ENCODE measurements at regions not wholly inside any gene's neighbourhood (a gene's known extent, or its start where the extent isn't known, plus 50 kb on each side); places are given as distances from the start of the nearest gene placed in this dataset.

DNA sequence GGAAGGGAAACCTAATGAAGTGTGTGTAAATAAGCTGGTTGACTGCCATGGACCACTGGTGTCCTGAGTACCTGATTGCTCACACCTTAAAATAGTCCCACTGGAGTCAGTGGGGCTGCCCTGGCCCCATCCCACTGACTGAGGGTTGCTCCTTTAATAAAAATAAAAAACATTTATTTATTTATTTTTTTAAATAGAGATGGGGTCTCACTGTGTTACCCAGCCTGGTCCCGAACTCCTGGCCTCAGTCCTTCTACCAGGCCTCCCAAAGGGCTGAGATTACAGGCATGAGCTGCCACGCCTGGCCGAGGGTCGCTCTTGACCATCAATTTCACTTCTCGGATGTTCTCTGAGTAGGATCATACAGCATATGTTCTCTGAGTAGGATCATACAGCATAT is 394.2 kb upstream of the IRX2 start:
- no peaks in the 10 kb centered on the region for H3K79me2 ChIP-seq (ENCODE audit: insufficient read depth, low read length)

More for the DNA sequence above, 394.2 kb upstream of the IRX2 start:
- CTCF ChIA-PET, result no interaction called here
- Histone ChIP-seq H3K27me3 (ENCODE audit: insufficient read depth, low read length) (no peaks in the 10 kb centered on the region), H3K4me3 (replicated peaks in 1 of 2; ENCODE audit: low read depth in 1 of 2, low read length in 2 of 2) (no peak overlapping the region), H3K9me2 (ENCODE audit: insufficient read depth) (no peaks in the 10 kb centered on the region), H3K36me3 (ENCODE audit: control insufficient read depth in 1 of 2, insufficient read depth in 2 of 2, low read length in 2 of 2) (no peaks in the 10 kb centered on the region), H3K27ac (ENCODE audit: low read depth, low read length) (no peak overlapping the region), H3K4me2 (ENCODE audit: low read length) (no peak overlapping the region), H3K9me3 (ENCODE audit: control insufficient read depth in 1 of 2, insufficient read depth in 1 of 2, low read depth in 1 of 2, low read length in 2 of 2) (peaks cover 4 to 17% of the 10 kb centered on the region in 2 experiments; a peak in 3 of 4 replicates), H3K9ac (ENCODE audit: low read length) (no peak overlapping the region), H2AFZ (ENCODE audit: low read depth, low read length, poor library complexity, severe bottlenecking) (no peak overlapping the region), H3K4me1 (ENCODE audit: control insufficient read depth in 1 of 2, insufficient read depth in 2 of 2, low read length in 2 of 2) (no peaks in the 10 kb centered on the region), H4K20me1 (ENCODE audit: insufficient read depth) (no peaks in the 10 kb centered on the region)
- RAD21 ChIA-PET (ENCODE audit: low non-redundant PET in 1 of 2, low total read pairs in 2 of 2, uncharacterized antibody in 2 of 2, unreplicated experiment in 2 of 2), result no interaction called here
- intact Hi-C loops (cut with micrococcal nuclease), result no loop called here
- DNase-seq (ENCODE audit: low read depth, low spot score), result no peak
- no TSS peak for BruUV-seq (replicated peaks)
- TF ChIP-seq RAD21 (IDR thresholded peaks at IDR 0.05; ENCODE audit: low read depth) (no peak), EGR1 (IDR thresholded peaks at IDR 0.05; ENCODE audit: low read depth) (no peak), YY1 (IDR thresholded peaks at IDR 0.05; ENCODE audit: extremely low read depth, insufficient replicate concordance, low read depth, low read length) (no peak), CEBPB (IDR thresholded peaks at IDR 0.05; ENCODE audit: low read depth) (no peak), ZBTB33 (IDR thresholded peaks at IDR 0.05; ENCODE audit: extremely low read depth, insufficient replicate concordance, low read length) (no peak), CBX3 (IDR thresholded peaks at IDR 0.05; ENCODE audit: low read depth) (no peak), POLR2A (IDR thresholded peaks at IDR 0.05; ENCODE audit: borderline replicate concordance, extremely low read depth, insufficient read depth, insufficient read length) (no peak), ZNF274 (IDR thresholded peaks at IDR 0.05; ENCODE audit: low read depth, low read length) (no peak), CTCF (IDR thresholded peaks at IDR 0.05 in 2 of 3, conservative IDR thresholded peaks at IDR 0.05 in 1 of 3; ENCODE audit: borderline replicate concordance in 1 of 3, insufficient read depth in 1 of 3, low read depth in 2 of 3, low read length in 2 of 3) (no peak), EZH2 (IDR thresholded peaks at IDR 0.05) (no peak), JUND (IDR thresholded peaks at IDR 0.05) (no peak), TCF7L2 (IDR thresholded peaks at IDR 0.05; ENCODE audit: borderline replicate concordance, extremely low read depth, insufficient read depth, insufficient read length) (no peak), FOSL1 (IDR thresholded peaks at IDR 0.05; ENCODE audit: low read depth) (no peak), ZFX (IDR thresholded peaks at IDR 0.05) (no peak), POLR2AphosphoS5 (IDR thresholded peaks at IDR 0.05; ENCODE audit: low read depth, low read length) (no peak), ELF1 (IDR thresholded peaks at IDR 0.05; ENCODE audit: borderline replicate concordance, low read depth) (no peak), SIN3A (IDR thresholded peaks at IDR 0.05; ENCODE audit: low read depth) (no peak), ATF3 (IDR thresholded peaks at IDR 0.05) (no peak)
- TF ChIP-seq, protein P1, sequence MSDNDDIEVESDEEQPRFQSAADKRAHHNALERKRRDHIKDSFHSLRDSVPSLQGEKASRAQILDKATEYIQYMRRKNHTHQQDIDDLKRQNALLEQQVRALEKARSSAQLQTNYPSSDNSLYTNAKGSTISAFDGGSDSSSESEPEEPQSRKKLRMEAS (IDR thresholded peaks at IDR 0.05), result no peak
- TF ChIP-seq, protein P2, sequence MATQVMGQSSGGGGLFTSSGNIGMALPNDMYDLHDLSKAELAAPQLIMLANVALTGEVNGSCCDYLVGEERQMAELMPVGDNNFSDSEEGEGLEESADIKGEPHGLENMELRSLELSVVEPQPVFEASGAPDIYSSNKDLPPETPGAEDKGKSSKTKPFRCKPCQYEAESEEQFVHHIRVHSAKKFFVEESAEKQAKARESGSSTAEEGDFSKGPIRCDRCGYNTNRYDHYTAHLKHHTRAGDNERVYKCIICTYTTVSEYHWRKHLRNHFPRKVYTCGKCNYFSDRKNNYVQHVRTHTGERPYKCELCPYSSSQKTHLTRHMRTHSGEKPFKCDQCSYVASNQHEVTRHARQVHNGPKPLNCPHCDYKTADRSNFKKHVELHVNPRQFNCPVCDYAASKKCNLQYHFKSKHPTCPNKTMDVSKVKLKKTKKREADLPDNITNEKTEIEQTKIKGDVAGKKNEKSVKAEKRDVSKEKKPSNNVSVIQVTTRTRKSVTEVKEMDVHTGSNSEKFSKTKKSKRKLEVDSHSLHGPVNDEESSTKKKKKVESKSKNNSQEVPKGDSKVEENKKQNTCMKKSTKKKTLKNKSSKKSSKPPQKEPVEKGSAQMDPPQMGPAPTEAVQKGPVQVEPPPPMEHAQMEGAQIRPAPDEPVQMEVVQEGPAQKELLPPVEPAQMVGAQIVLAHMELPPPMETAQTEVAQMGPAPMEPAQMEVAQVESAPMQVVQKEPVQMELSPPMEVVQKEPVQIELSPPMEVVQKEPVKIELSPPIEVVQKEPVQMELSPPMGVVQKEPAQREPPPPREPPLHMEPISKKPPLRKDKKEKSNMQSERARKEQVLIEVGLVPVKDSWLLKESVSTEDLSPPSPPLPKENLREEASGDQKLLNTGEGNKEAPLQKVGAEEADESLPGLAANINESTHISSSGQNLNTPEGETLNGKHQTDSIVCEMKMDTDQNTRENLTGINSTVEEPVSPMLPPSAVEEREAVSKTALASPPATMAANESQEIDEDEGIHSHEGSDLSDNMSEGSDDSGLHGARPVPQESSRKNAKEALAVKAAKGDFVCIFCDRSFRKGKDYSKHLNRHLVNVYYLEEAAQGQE (IDR thresholded peaks at IDR 0.05; ENCODE audit: low read depth), result no peak
- POLR2A ChIA-PET, result no interaction called here
- no peak for ATAC-seq
